ENCODE measurements at regions not wholly inside any gene's neighbourhood (a gene's known extent, or its start where the extent isn't known, plus 50 kb on each side); places are given as distances from the start of the nearest gene placed in this dataset.

DNA sequence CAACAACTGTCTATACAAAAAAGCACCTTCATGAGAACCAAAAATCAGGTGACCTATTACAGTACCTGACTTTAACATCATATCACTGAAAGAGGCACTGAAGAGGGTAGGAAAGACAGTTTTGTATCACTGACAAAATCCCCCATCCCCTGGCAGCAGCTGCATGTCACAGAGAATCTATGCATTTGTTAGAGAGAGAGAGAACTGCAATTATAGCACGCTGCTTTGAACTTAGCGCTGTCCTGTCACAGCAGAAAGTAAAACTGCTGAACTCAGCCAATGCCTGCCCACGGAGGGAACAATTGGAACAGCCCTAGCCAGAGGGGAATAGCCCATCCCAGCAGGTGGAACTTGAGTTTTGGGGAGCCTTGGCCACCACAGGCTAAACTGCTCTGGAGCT, 75.1 kb upstream of the NOL4 start:
- DNase-seq (ENCODE audit: low spot score), result no peak
- Histone ChIP-seq H3K79me2 (ENCODE audit: insufficient read depth, low read length) (no peaks in the 10 kb centered on the region), H2AFZ (ENCODE audit: low read length) (no peak overlapping the region), H3K9ac (ENCODE audit: insufficient read depth, low read depth, low read length) (no peak overlapping the region), H3K36me3 (replicated peaks in 1 of 2; ENCODE audit: control insufficient read depth in 1 of 2, insufficient read depth in 2 of 2, low read length in 2 of 2) (no peaks in the 10 kb centered on the region), H3K4me3 (replicated peaks in 1 of 3; ENCODE audit: insufficient read depth in 1 of 3, low read depth in 2 of 3, low read length in 3 of 3) (no peak overlapping the region), H4K20me1 (ENCODE audit: insufficient read depth, low read length) (no peaks in the 10 kb centered on the region), H3K27ac (ENCODE audit: extremely low read length, insufficient read depth, low read length) (no peak overlapping the region), H3K4me2 (ENCODE audit: low read depth, low read length) (no peak overlapping the region), H3K9me3 (ENCODE audit: low read length) (no peaks in the 10 kb centered on the region), H3K4me1 (ENCODE audit: insufficient read depth, low read length) (no peaks in the 10 kb centered on the region), H3K27me3 (ENCODE audit: control insufficient read depth in 1 of 2, insufficient read depth in 2 of 2, low read length in 2 of 2) (no peaks in the 10 kb centered on the region)
- WGBS (ENCODE audit: low lambda C conversion rate), result 38% methylated on average over 3 of the region's 3 CpGs
- in situ Hi-C loops (cut with HindIII; ENCODE audit: extremely low pct_ligation_motif_present, low pct_unique_long_range_greater_than_20kb) (loop anchor here (25.0 kb wide), 1 partner anchor 463 kb away; no protein-coding TSS in a partner anchor), intact Hi-C loops (cut with micrococcal nuclease; ENCODE audit: unreplicated experiment) (no loop called here)
- no peak for FAIRE-seq
- BruUV-seq (replicated peaks), result no TSS peak
- TF ChIP-seq MIXL1 (CRISPR knock-in tag; IDR thresholded peaks at IDR 0.05) (no peak), ZNF232 (CRISPR knock-in tag; IDR thresholded peaks at IDR 0.05; ENCODE audit: borderline replicate concordance) (no peak), RFX3 (CRISPR knock-in tag; IDR thresholded peaks at IDR 0.05) (no peak), GABPB1 (CRISPR knock-in tag; IDR thresholded peaks at IDR 0.05) (no peak), USF2 (IDR thresholded peaks at IDR 0.05; ENCODE audit: low read depth, low read length) (no peak), USF2 (CRISPR knock-in tag; IDR thresholded peaks at IDR 0.05; ENCODE audit: borderline replicate concordance) (no peak), U2AF1 (optimal IDR thresholded peaks at IDR 0.05; ENCODE audit: low read depth, low read length) (no peak), DRAP1 (CRISPR knock-in tag; IDR thresholded peaks at IDR 0.05) (no peak), TSC22D2 (CRISPR knock-in tag; IDR thresholded peaks at IDR 0.05; ENCODE audit: borderline replicate concordance) (no peak), CREBL2 (CRISPR knock-in tag; IDR thresholded peaks at IDR 0.05; ENCODE audit: borderline replicate concordance) (no peak), ZFP82 (CRISPR knock-in tag; IDR thresholded peaks at IDR 0.05; ENCODE audit: borderline replicate concordance) (no peak), ZNF878 (CRISPR knock-in tag; IDR thresholded peaks at IDR 0.05) (no peak), ZZZ3 (CRISPR knock-in tag; IDR thresholded peaks at IDR 0.05; ENCODE audit: borderline replicate concordance) (no peak), ZNF713 (CRISPR knock-in tag; IDR thresholded peaks at IDR 0.05) (no peak), ZNF12 (CRISPR knock-in tag; IDR thresholded peaks at IDR 0.05) (no peak), MIER2 (CRISPR knock-in tag; IDR thresholded peaks at IDR 0.05) (no peak), CBX2 (IDR thresholded peaks at IDR 0.05; ENCODE audit: low read depth, low read length) (no peak), CBX2 (CRISPR knock-in tag; IDR thresholded peaks at IDR 0.05; ENCODE audit: low read depth) (no peak), FOXP1 (IDR thresholded peaks at IDR 0.05) (no peak), FOXP1 (CRISPR knock-in tag; IDR thresholded peaks at IDR 0.05) (no peak)
- POLR2A ChIA-PET, result no interaction called here
- no peak for ATAC-seq
- CTCF ChIA-PET (ENCODE audit: low intra/inter-chr PET ratio, low total read pairs), result no interaction called here
